Astrocyte (in vitro differentiated cells and primary cell): ENCODE measurements at regions not wholly inside any gene's neighbourhood (a gene's known extent, or its start where the extent isn't known, plus 50 kb on each side); places are given as distances from the start of the nearest gene placed in this dataset.

Experiments used
- EZH2 ChIP-seq: IDR thresholded peaks from 2 replicates; pipeline ENCODE4 v1.6.1; 2012; ENCODE audit warnings: mild to moderate bottlenecking, low read length, inconsistent platforms; ENCODE audit not compliant: insufficient read depth
- TF ChIP-seq, protein P1 (sequence below): IDR thresholded peaks from 2 replicates; pipeline ENCODE4 v1.5.1; 2011; ENCODE audit warnings: low read depth, mild to moderate bottlenecking, inconsistent platforms, low read length, moderate library complexity; ENCODE audit not compliant: insufficient read depth

DNA sequence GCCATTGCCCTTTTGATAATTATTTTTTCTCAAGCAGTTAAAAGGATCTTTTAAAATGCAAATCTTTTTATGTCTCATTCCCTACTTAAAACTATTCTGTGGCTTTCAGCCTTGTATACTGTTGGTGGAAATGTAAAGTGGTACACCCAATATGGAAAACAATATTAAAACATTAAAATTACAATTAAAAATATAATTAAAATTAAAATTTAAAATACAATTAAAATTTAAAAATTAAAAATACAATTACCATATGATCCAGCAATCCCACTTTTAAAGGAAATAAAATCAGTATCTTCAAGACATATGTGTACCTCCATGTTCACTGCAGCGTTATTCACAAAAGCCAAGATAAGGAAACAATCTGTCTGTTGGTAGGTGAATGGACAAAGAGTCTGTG is 340.8 kb upstream of the TOM1L1 start:
- TF ChIP-seq, protein P1, sequence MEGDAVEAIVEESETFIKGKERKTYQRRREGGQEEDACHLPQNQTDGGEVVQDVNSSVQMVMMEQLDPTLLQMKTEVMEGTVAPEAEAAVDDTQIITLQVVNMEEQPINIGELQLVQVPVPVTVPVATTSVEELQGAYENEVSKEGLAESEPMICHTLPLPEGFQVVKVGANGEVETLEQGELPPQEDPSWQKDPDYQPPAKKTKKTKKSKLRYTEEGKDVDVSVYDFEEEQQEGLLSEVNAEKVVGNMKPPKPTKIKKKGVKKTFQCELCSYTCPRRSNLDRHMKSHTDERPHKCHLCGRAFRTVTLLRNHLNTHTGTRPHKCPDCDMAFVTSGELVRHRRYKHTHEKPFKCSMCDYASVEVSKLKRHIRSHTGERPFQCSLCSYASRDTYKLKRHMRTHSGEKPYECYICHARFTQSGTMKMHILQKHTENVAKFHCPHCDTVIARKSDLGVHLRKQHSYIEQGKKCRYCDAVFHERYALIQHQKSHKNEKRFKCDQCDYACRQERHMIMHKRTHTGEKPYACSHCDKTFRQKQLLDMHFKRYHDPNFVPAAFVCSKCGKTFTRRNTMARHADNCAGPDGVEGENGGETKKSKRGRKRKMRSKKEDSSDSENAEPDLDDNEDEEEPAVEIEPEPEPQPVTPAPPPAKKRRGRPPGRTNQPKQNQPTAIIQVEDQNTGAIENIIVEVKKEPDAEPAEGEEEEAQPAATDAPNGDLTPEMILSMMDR = no peak
- no peak for TF ChIP-seq EZH2
